HepG2 (cell line): ENCODE measurements at regions not wholly inside any gene's neighbourhood (a gene's known extent, or its start where the extent isn't known, plus 50 kb on each side); places are given as distances from the start of the nearest gene placed in this dataset.

Experiments used
- small RNA-seq, 3 experiments: library from RNA; depleted of rRNA; stranded (forward); fragments of <200 nt; gene quantifications; one replicate each; pipeline ENCODE3, GENCODE V24; 2012; ENCODE audit warnings: low read depth in 2 of 3, low replicate concordance in 1 of 3; ENCODE audit not compliant: insufficient read length in 3 of 3, insufficient read depth in 2 of 3

Small RNA genes lying in the stretch of these regions (small RNA-seq; reads per million reads assigned to genes)
- 0 reads per million in 3 experiments for gene RF00019
- gene RF00413, result 0 to 0.97 (median 0) reads per million in 3 experiments
